ENCODE measurements at regions not wholly inside any gene's neighbourhood (a gene's known extent, or its start where the extent isn't known, plus 50 kb on each side); places are given as distances from the start of the nearest gene placed in this dataset.

- Mint-ChIP-seq H3K4me3 (no peak overlapping the region), H3K27me3 (no peaks in the 10 kb centered on the region), H3K9me3 (peaks cover 0 to 16% (median 3%) of the 10 kb centered on the region in 5 donors), H3K36me3 (no peaks in the 10 kb centered on the region), H3K4me1 (no peaks in the 10 kb centered on the region), H3K27ac (no peak overlapping the region)
- no peaks in the 10 kb centered on the region for H3K9me3 ChIP-seq (ENCODE audit: low read length)
- H3K27me3 ChIP-seq (ENCODE audit: insufficient read depth, low read length, poor library complexity, severe bottlenecking), result no peaks in the 10 kb centered on the region
- H3K27ac ChIP-seq (ENCODE audit: low read depth, low read length), result no peak overlapping the region
- ChIA-PET CTCF (no interaction called here), POLR2A (no interaction called here)
- H3K4me3 ChIP-seq (ENCODE audit: low read length), result no peak overlapping the region
- no peaks in the 10 kb centered on the region for H3K36me3 ChIP-seq (ENCODE audit: insufficient read depth, low read length)
- DNase-seq, result no peak
- H3K4me1 ChIP-seq (ENCODE audit: insufficient read depth, low read length), result no peaks in the 10 kb centered on the region
Measured at GRCh38 chr11:15863411-15863810, 492.9 kb downstream of the SOX6 start.

- no peaks in the 10 kb centered on the region for H3K4me1 Mint-ChIP-seq
- H3K36me3 Mint-ChIP-seq, result no peaks in the 10 kb centered on the region
- Histone ChIP-seq H3K27ac (ENCODE audit: low read depth, low read length) (no peak overlapping the region), H3K27me3 (ENCODE audit: insufficient read depth, low read length, poor library complexity, severe bottlenecking) (no peaks in the 10 kb centered on the region), H3K36me3 (ENCODE audit: insufficient read depth, low read length) (no peaks in the 10 kb centered on the region), H3K4me3 (ENCODE audit: low read length) (no peak overlapping the region), H3K4me1 (ENCODE audit: insufficient read depth, low read length) (no peaks in the 10 kb centered on the region), H3K9me3 (ENCODE audit: low read length) (no peaks in the 10 kb centered on the region)
- no peaks in the 10 kb centered on the region for H3K27me3 Mint-ChIP-seq
- DNase-seq, result no peak
- no peak overlapping the region for H3K4me3 Mint-ChIP-seq
- peaks cover 0 to 18% (median 3%) of the 10 kb centered on the region in 5 donors for H3K9me3 Mint-ChIP-seq
- POLR2A ChIA-PET, result no interaction called here
- H3K27ac Mint-ChIP-seq, result no peak overlapping the region
- CTCF ChIA-PET, result no interaction called here
Measured at GRCh38 chr11:15864026-15864805, 492.1 kb downstream of the SOX6 start.

- no peak for DNase-seq
- Mint-ChIP-seq H3K4me1 (no peaks in the 10 kb centered on the region), H3K4me3 (no peak overlapping the region), H3K36me3 (no peaks in the 10 kb centered on the region), H3K27ac (no peak overlapping the region), H3K27me3 (no peaks in the 10 kb centered on the region), H3K9me3 (peaks cover 0 to 15% (median 2%) of the 10 kb centered on the region in 5 donors)
- Histone ChIP-seq H3K9me3 (ENCODE audit: low read length) (no peaks in the 10 kb centered on the region), H3K36me3 (ENCODE audit: insufficient read depth, low read length) (no peaks in the 10 kb centered on the region), H3K27ac (ENCODE audit: low read depth, low read length) (no peak overlapping the region), H3K27me3 (ENCODE audit: insufficient read depth, low read length, poor library complexity, severe bottlenecking) (no peaks in the 10 kb centered on the region), H3K4me1 (ENCODE audit: insufficient read depth, low read length) (no peaks in the 10 kb centered on the region), H3K4me3 (ENCODE audit: low read length) (no peak overlapping the region)
- POLR2A ChIA-PET, result no interaction called here
- CTCF ChIA-PET, result no interaction called here
Measured at GRCh38 chr11:15865212-15865987, 490.9 kb downstream of the SOX6 start.

GRCh38 chr11:15867871-15868270 is 488.5 kb downstream of the SOX6 start:
- no peaks in the 10 kb centered on the region for H3K36me3 Mint-ChIP-seq
- CTCF ChIA-PET, result no interaction called here
- Histone ChIP-seq H3K36me3 (ENCODE audit: insufficient read depth, low read length) (no peaks in the 10 kb centered on the region), H3K4me3 (ENCODE audit: low read length) (no peak overlapping the region), H3K27ac (ENCODE audit: low read depth, low read length) (no peak overlapping the region), H3K4me1 (ENCODE audit: insufficient read depth, low read length) (no peaks in the 10 kb centered on the region), H3K27me3 (ENCODE audit: insufficient read depth, low read length, poor library complexity, severe bottlenecking) (no peaks in the 10 kb centered on the region), H3K9me3 (ENCODE audit: low read length) (no peaks in the 10 kb centered on the region)
- peaks cover 0 to 13% (median 0%) of the 10 kb centered on the region in 5 donors for H3K9me3 Mint-ChIP-seq
- H3K27ac Mint-ChIP-seq, result no peak overlapping the region
- no peaks in the 10 kb centered on the region for H3K4me1 Mint-ChIP-seq
- DNase-seq, result no peak
- H3K27me3 Mint-ChIP-seq, result peaks cover 0 to 2% of the 10 kb centered on the region in 2 donors
- POLR2A ChIA-PET, result no interaction called here
- no peak overlapping the region for H3K4me3 Mint-ChIP-seq

DNA sequence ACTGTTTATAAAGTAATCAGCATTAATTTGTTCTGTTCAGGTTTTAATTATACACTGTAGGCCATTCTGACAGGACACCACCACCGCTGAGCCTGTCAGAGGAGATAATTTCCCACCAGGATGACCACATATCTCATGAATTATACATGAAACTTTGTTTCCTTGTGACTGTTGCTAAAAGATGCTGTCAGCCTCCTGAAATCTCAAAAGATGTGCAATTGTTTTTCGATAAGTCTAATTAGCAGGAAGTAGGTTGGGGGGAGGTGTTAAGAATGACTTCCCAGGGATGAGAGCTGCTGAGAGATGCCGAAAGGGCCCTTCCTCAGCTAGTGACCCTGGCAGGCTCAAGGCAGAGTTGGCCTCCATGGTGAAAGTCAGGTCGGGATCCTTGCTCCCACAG is 485.4 kb downstream of the SOX6 start:
- ChIA-PET CTCF (no interaction called here), POLR2A (no interaction called here)
- H3K9me3 ChIP-seq (ENCODE audit: low read length), result no peaks in the 10 kb centered on the region
- H3K4me1 ChIP-seq (ENCODE audit: insufficient read depth, low read length), result no peaks in the 10 kb centered on the region
- no peak overlapping the region for H3K27ac ChIP-seq (ENCODE audit: low read depth, low read length)
- Mint-ChIP-seq H3K9me3 (peaks cover 0 to 6% (median 0%) of the 10 kb centered on the region in 5 donors), H3K27ac (no peak overlapping the region), H3K36me3 (no peaks in the 10 kb centered on the region), H3K27me3 (peaks cover 0 to 2% of the 10 kb centered on the region in 2 donors), H3K4me1 (no peaks in the 10 kb centered on the region), H3K4me3 (no peak overlapping the region)
- H3K4me3 ChIP-seq (ENCODE audit: low read length), result no peak overlapping the region
- H3K36me3 ChIP-seq (ENCODE audit: insufficient read depth, low read length), result no peaks in the 10 kb centered on the region
- H3K27me3 ChIP-seq (ENCODE audit: insufficient read depth, low read length, poor library complexity, severe bottlenecking), result no peaks in the 10 kb centered on the region
- DNase-seq, result no peak

DNA sequence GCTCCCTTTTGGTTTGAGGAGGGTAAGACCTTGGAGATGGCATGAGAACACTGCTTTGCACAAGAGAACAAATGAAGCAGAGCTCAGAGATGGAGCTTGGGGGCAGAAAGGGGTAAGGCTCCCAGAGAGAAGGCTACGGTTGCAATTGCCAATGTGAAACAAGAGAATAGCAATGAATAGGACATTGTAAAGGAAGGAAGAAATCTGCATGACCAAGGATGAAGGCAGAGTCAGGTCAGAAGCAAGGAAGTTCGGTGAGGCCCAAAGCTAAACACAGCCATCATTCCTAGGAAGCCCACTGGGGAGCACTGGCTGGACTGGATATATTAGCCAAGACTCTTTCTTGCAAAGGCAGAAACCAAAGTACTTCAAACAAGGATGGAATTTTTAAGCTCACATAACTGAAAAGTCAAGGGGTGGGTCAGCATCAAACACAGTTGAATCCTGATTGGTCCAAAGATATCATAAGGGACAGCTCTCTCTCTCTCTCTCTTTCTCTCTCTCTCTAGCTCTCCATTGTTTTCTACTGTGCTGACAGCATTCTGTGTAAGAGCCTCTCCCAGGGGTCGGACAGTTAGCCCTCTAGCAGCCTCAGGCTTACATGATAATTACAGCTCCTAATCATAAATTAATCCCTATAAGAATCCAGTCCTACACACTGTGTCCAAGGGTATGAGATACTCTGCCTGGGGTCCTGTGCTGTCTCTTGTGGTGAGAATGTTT is 484.3 kb downstream of the SOX6 start:
- peaks cover 0 to 2% of the 10 kb centered on the region in 2 donors for H3K27me3 Mint-ChIP-seq
- CTCF ChIA-PET, result no interaction called here
- H3K36me3 Mint-ChIP-seq, result no peaks in the 10 kb centered on the region
- no peaks in the 10 kb centered on the region for H3K27me3 ChIP-seq (ENCODE audit: insufficient read depth, low read length, poor library complexity, severe bottlenecking)
- no peak overlapping the region for H3K27ac ChIP-seq (ENCODE audit: low read depth, low read length)
- no peak overlapping the region for H3K27ac Mint-ChIP-seq
- H3K4me3 ChIP-seq (ENCODE audit: low read length), result no peak overlapping the region
- H3K9me3 ChIP-seq (ENCODE audit: low read length), result no peaks in the 10 kb centered on the region
- H3K9me3 Mint-ChIP-seq, result peaks cover 0 to 7% (median 0%) of the 10 kb centered on the region in 5 donors
- POLR2A ChIA-PET, result no interaction called here
- H3K4me3 Mint-ChIP-seq, result no peak overlapping the region
- DNase-seq, result no peak
- no peaks in the 10 kb centered on the region for H3K36me3 ChIP-seq (ENCODE audit: insufficient read depth, low read length)
- no peaks in the 10 kb centered on the region for H3K4me1 ChIP-seq (ENCODE audit: insufficient read depth, low read length)
- H3K4me1 Mint-ChIP-seq, result no peaks in the 10 kb centered on the region

DNA sequence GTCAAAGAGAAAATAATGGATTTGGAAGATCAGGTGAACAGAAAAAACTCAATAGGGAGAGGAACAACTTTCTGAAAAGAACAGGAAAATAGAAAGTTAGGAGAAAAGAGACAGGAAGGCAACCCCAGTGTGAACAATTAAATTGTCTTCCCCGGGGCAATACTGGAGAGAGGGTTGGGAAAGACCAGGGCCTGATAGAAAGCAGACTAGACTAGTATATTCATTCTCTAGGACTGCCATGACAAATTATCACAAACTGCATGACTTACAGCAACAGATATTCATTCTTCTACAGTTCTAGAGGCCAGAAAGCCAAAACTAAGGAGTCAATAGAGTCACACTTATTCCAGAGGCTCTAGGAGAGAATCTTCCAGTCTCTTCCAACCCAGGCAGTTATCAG is 482.8 kb downstream of the SOX6 start:
- Histone ChIP-seq H3K27me3 (ENCODE audit: insufficient read depth, low read length, poor library complexity, severe bottlenecking) (no peaks in the 10 kb centered on the region), H3K4me3 (ENCODE audit: low read length) (no peak overlapping the region), H3K4me1 (ENCODE audit: insufficient read depth, low read length) (no peaks in the 10 kb centered on the region), H3K9me3 (ENCODE audit: low read length) (no peaks in the 10 kb centered on the region), H3K27ac (ENCODE audit: low read depth, low read length) (no peak overlapping the region), H3K36me3 (ENCODE audit: insufficient read depth, low read length) (no peaks in the 10 kb centered on the region)
- POLR2A ChIA-PET, result no interaction called here
- peaks cover 0 to 2% of the 10 kb centered on the region in 2 donors for H3K27me3 Mint-ChIP-seq
- DNase-seq, result no peak
- H3K4me3 Mint-ChIP-seq, result no peak overlapping the region
- peaks cover 0 to 3% (median 0%) of the 10 kb centered on the region in 5 donors for H3K9me3 Mint-ChIP-seq
- no peaks in the 10 kb centered on the region for H3K4me1 Mint-ChIP-seq
- CTCF ChIA-PET, result no interaction called here
- H3K27ac Mint-ChIP-seq, result no peak overlapping the region
- no peaks in the 10 kb centered on the region for H3K36me3 Mint-ChIP-seq

DNA sequence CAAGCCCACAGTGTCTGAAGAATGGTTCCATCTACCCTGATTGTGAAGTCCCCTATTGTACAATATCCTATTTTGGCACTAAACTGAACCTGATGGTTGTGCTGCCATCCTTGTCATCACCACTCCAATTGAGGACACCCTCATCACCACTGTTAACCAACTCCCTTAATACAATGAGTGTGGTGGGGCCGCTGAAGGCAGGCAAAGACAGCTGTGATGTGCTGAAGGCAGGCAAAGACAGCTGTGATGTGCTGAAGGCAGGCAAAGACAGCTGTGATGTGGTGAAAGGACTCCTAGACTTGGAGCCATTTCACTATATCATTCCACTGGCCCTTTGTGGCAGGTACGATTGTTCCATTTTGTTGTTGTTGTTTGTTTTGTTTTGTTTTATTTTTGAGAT is 481.6 kb downstream of the SOX6 start:
- Mint-ChIP-seq H3K9me3 (peaks cover 0 to 7% (median 0%) of the 10 kb centered on the region in 5 donors), H3K4me3 (no peak overlapping the region), H3K27me3 (peaks cover 0 to 2% of the 10 kb centered on the region in 2 donors), H3K36me3 (no peaks in the 10 kb centered on the region), H3K4me1 (no peaks in the 10 kb centered on the region), H3K27ac (no peak overlapping the region)
- H3K27me3 ChIP-seq (ENCODE audit: insufficient read depth, low read length, poor library complexity, severe bottlenecking), result no peaks in the 10 kb centered on the region
- H3K36me3 ChIP-seq (ENCODE audit: insufficient read depth, low read length), result no peaks in the 10 kb centered on the region
- ChIA-PET POLR2A (no interaction called here), CTCF (no interaction called here)
- no peaks in the 10 kb centered on the region for H3K4me1 ChIP-seq (ENCODE audit: insufficient read depth, low read length)
- H3K27ac ChIP-seq (ENCODE audit: low read depth, low read length), result no peak overlapping the region
- H3K9me3 ChIP-seq (ENCODE audit: low read length), result no peaks in the 10 kb centered on the region
- H3K4me3 ChIP-seq (ENCODE audit: low read length), result no peak overlapping the region
- no peak for DNase-seq

Data from CD8-positive, alpha-beta memory T cell (primary cell).